RWPE2 (cell line): ENCODE measurements at regions not wholly inside any gene's neighbourhood (a gene's known extent, or its start where the extent isn't known, plus 50 kb on each side); places are given as distances from the start of the nearest gene placed in this dataset.

Source experiments
- ATAC-seq: fragments of 200-7000 bp; cut with Tn5 transposase; 3 replicates; pipeline ENCODE4 v1.9.1; 2021; ENCODE audit warnings: low read depth
- DNase-seq: peaks from one replicate; pipeline ENCODE4 v3.0.0-alpha.2; 2020; ENCODE audit warnings: low spot score
- H3K27ac ChIP-seq: fragments of 450-650 bp; 2 replicates; pipeline ENCODE4 v1.5.1; 2017; ENCODE audit warnings: mild to moderate bottlenecking; ENCODE audit not compliant: poor library complexity, severe bottlenecking
- H3K27me3 ChIP-seq: fragments of 250-450 bp; sonication (Bioruptor Pico); 2 replicates; pipeline ENCODE4 v1.5.1; 2021; ENCODE audit warnings: mild to moderate bottlenecking, moderate library complexity; ENCODE audit not compliant: insufficient read depth, poor library complexity, severe bottlenecking
- H3K36me3 ChIP-seq: fragments of 250-450 bp; sonication (Bioruptor Pico); 2 replicates; pipeline ENCODE4 v1.5.1; 2020; ENCODE audit warnings: low read depth, mild to moderate bottlenecking, moderate library complexity
- H3K4me1 ChIP-seq: fragments of 250-450 bp; sonication (Bioruptor Pico); 2 replicates; pipeline ENCODE4 v1.5.1; 2021; ENCODE audit warnings: mild to moderate bottlenecking, moderate library complexity; ENCODE audit not compliant: insufficient read depth, poor library complexity, severe bottlenecking
- H3K4me3 ChIP-seq: fragments of 250-450 bp; sonication (Bioruptor Pico); 2 replicates; pipeline ENCODE4 v1.5.1; 2021; ENCODE audit warnings: mild to moderate bottlenecking, moderate library complexity; ENCODE audit not compliant: severe bottlenecking
- H3K9me3 ChIP-seq: fragments of 250-450 bp; sonication (Bioruptor Pico); 2 replicates; pipeline ENCODE4 v1.5.1; 2021; ENCODE audit warnings: mild to moderate bottlenecking, moderate library complexity; ENCODE audit not compliant: severe bottlenecking
- CTCF ChIP-seq: fragments of 450-650 bp; IDR thresholded peaks from one replicate; pipeline ENCODE4 v1.5.1; 2017; ENCODE audit warnings: mild to moderate bottlenecking, moderate library complexity; ENCODE audit not compliant: poor library complexity, severe bottlenecking

- Histone ChIP-seq H3K9me3 (no peaks in the 10 kb centered on the region), H3K4me1 (no peaks in the 10 kb centered on the region), H3K27ac (no peak overlapping the region), H3K27me3 (peaks cover 3% of the 10 kb centered on the region), H3K4me3 (no peak overlapping the region), H3K36me3 (no peaks in the 10 kb centered on the region)
- ATAC-seq (no peak), DNase-seq (no peak)
- no peak for TF ChIP-seq CTCF
Measured at GRCh38 chr2:123915380-123915779, 109.7 kb upstream of the CNTNAP5 start.

- DNase-seq (no peak), ATAC-seq (no peak)
- Histone ChIP-seq H3K9me3 (no peaks in the 10 kb centered on the region), H3K4me1 (no peaks in the 10 kb centered on the region), H3K36me3 (no peaks in the 10 kb centered on the region), H3K4me3 (no peak overlapping the region), H3K27me3 (peaks cover 3% of the 10 kb centered on the region), H3K27ac (no peak overlapping the region)
- TF ChIP-seq CTCF, result no peak
Measured at GRCh38 chr2:123916051-123916450, 109.0 kb upstream of the CNTNAP5 start.

GRCh38 chr2:123916531-123916930 is 108.6 kb upstream of the CNTNAP5 start:
- no peak for TF ChIP-seq CTCF
- H3K4me1 ChIP-seq, result no peaks in the 10 kb centered on the region
- H3K9me3 ChIP-seq, result no peaks in the 10 kb centered on the region
- no peak for DNase-seq
- H3K27ac ChIP-seq, result no peak overlapping the region
- H3K4me3 ChIP-seq, result no peak overlapping the region
- ATAC-seq, result no peak
- no peaks in the 10 kb centered on the region for H3K36me3 ChIP-seq
- peaks cover 3% of the 10 kb centered on the region for H3K27me3 ChIP-seq

GRCh38 chr2:123917241-123917640 is 107.8 kb upstream of the CNTNAP5 start:
- Histone ChIP-seq H3K4me1 (no peaks in the 10 kb centered on the region), H3K27me3 (peaks cover 3% of the 10 kb centered on the region), H3K4me3 (no peak overlapping the region), H3K36me3 (no peaks in the 10 kb centered on the region), H3K27ac (no peak overlapping the region), H3K9me3 (no peaks in the 10 kb centered on the region)
- TF ChIP-seq CTCF, result no peak
- ATAC-seq (no peak), DNase-seq (no peak)

GRCh38 chr2:123928358-123928757 is 96.7 kb upstream of the CNTNAP5 start:
- DNase-seq (no peak), ATAC-seq (no peak)
- TF ChIP-seq CTCF, result no peak
- H3K27ac ChIP-seq, result no peak overlapping the region
- H3K9me3 ChIP-seq, result no peaks in the 10 kb centered on the region
- H3K4me1 ChIP-seq, result no peaks in the 10 kb centered on the region
- no peaks in the 10 kb centered on the region for H3K27me3 ChIP-seq
- H3K36me3 ChIP-seq, result no peaks in the 10 kb centered on the region
- no peak overlapping the region for H3K4me3 ChIP-seq
